T-helper 17 cell (primary cell): ENCODE measurements at regions not wholly inside any gene's neighbourhood (a gene's known extent, or its start where the extent isn't known, plus 50 kb on each side); places are given as distances from the start of the nearest gene placed in this dataset.

Experiments used
- ATAC-seq: fragments of 150-1000 bp; cut with Tn5 transposase; 2 replicates; pipeline ENCODE4 v1.10.0; 2021; ENCODE audit warnings: mild to moderate bottlenecking, moderate library complexity
- DNase-seq, 3 donors: peaks; one replicate each; pipeline versions ENCODE4 v3.0.0 to v3.0.0-alpha.2; 2020 to 2021
- H3K9me3 ChIP-seq: one replicate; pipeline ENCODE4 v1.7.0; 2013; ENCODE audit warnings: low read length, mild to moderate bottlenecking; ENCODE audit not compliant: control insufficient read depth, poor library complexity, severe bottlenecking
- H3K27ac Mint-ChIP-seq: one replicate; pipeline ENCODE4 v1.8.0; 2022; ENCODE audit warnings: mild to moderate bottlenecking, moderate library complexity, mixed read lengths
- H3K27me3 Mint-ChIP-seq: one replicate; pipeline ENCODE4 v1.8.0; 2022; ENCODE audit warnings: mixed read lengths
- H3K36me3 Mint-ChIP-seq: one replicate; pipeline ENCODE4 v1.8.0; 2022; ENCODE audit warnings: low read depth, mixed read lengths
- H3K4me1 Mint-ChIP-seq: one replicate; pipeline ENCODE4 v1.8.0; 2022; ENCODE audit warnings: mild to moderate bottlenecking, mixed read lengths
- H3K4me3 Mint-ChIP-seq: one replicate; pipeline ENCODE4 v1.8.0; 2022; ENCODE audit warnings: mild to moderate bottlenecking, moderate library complexity, mixed read lengths

- H3K9me3 ChIP-seq = no peaks in the 10 kb centered on the region
- Mint-ChIP-seq H3K36me3 (no peaks in the 10 kb centered on the region), H3K4me1 (no peaks in the 10 kb centered on the region), H3K4me3 (no peak overlapping the region), H3K27ac (no peak overlapping the region), H3K27me3 (no peaks in the 10 kb centered on the region)
- DNase-seq = no peak
- ATAC-seq = no peak
Observed at GRCh38 chr18:28657961-28658360, 481.0 kb upstream of the CDH2 start.

GRCh38 chr18:28652654-28653053 is 475.7 kb upstream of the CDH2 start:
- H3K27me3 Mint-ChIP-seq = no peaks in the 10 kb centered on the region
- H3K36me3 Mint-ChIP-seq = no peaks in the 10 kb centered on the region
- ATAC-seq (no peak), DNase-seq (no peak)
- no peaks in the 10 kb centered on the region for H3K9me3 ChIP-seq
- no peak overlapping the region for H3K4me3 Mint-ChIP-seq
- no peak overlapping the region for H3K27ac Mint-ChIP-seq
- no peaks in the 10 kb centered on the region for H3K4me1 Mint-ChIP-seq

- no peaks in the 10 kb centered on the region for H3K27me3 Mint-ChIP-seq
- ATAC-seq (no peak), DNase-seq (no peak)
- H3K27ac Mint-ChIP-seq = no peak overlapping the region
- no peak overlapping the region for H3K4me3 Mint-ChIP-seq
- no peaks in the 10 kb centered on the region for H3K9me3 ChIP-seq
- no peaks in the 10 kb centered on the region for H3K36me3 Mint-ChIP-seq
- no peaks in the 10 kb centered on the region for H3K4me1 Mint-ChIP-seq
Observed at GRCh38 chr18:28651298-28651697, 474.4 kb upstream of the CDH2 start.

GRCh38 chr18:28650860-28651259 is 473.9 kb upstream of the CDH2 start:
- Mint-ChIP-seq H3K36me3 (no peaks in the 10 kb centered on the region), H3K4me1 (no peaks in the 10 kb centered on the region), H3K27ac (no peak overlapping the region), H3K4me3 (no peak overlapping the region), H3K27me3 (no peaks in the 10 kb centered on the region)
- ATAC-seq (no peak), DNase-seq (no peak)
- no peaks in the 10 kb centered on the region for H3K9me3 ChIP-seq

- Mint-ChIP-seq H3K4me3 (no peak overlapping the region), H3K27ac (no peak overlapping the region), H3K36me3 (no peaks in the 10 kb centered on the region), H3K4me1 (no peaks in the 10 kb centered on the region), H3K27me3 (no peaks in the 10 kb centered on the region)
- no peak for ATAC-seq
- no peak for DNase-seq
- no peaks in the 10 kb centered on the region for H3K9me3 ChIP-seq
Observed at GRCh38 chr18:28647961-28648360, 471.0 kb upstream of the CDH2 start.

- ATAC-seq = no peak
- H3K36me3 Mint-ChIP-seq = no peaks in the 10 kb centered on the region
- no peak for DNase-seq
Observed at GRCh38 chr18:28637897-28638296, 461.0 kb upstream of the CDH2 start.

GRCh38 chr18:28635530-28635929 is 458.6 kb upstream of the CDH2 start:
- peaks cover 5% of the 10 kb centered on the region for H3K9me3 ChIP-seq
- H3K27me3 Mint-ChIP-seq = no peaks in the 10 kb centered on the region
- DNase-seq (no peak), ATAC-seq (no peak)
- no peak overlapping the region for H3K27ac Mint-ChIP-seq
- no peaks in the 10 kb centered on the region for H3K4me1 Mint-ChIP-seq
- H3K36me3 Mint-ChIP-seq = no peaks in the 10 kb centered on the region
- H3K4me3 Mint-ChIP-seq = no peak overlapping the region

More at GRCh38 chr18:28637897-28638296, 461.0 kb upstream of the CDH2 start:
- peaks cover 5% of the 10 kb centered on the region for H3K9me3 ChIP-seq
- Mint-ChIP-seq H3K4me3 (no peak overlapping the region), H3K4me1 (no peaks in the 10 kb centered on the region), H3K27ac (no peak overlapping the region), H3K27me3 (no peaks in the 10 kb centered on the region)

- Mint-ChIP-seq H3K36me3 (no peaks in the 10 kb centered on the region), H3K4me1 (no peaks in the 10 kb centered on the region), H3K27ac (no peak overlapping the region), H3K27me3 (no peaks in the 10 kb centered on the region), H3K4me3 (no peak overlapping the region)
- no peak for ATAC-seq
- no peak for DNase-seq
- H3K9me3 ChIP-seq = no peaks in the 10 kb centered on the region
Observed at GRCh38 chr18:28626756-28627155, 449.8 kb upstream of the CDH2 start.

GRCh38 chr18:28607991-28608390 is 431.1 kb upstream of the CDH2 start:
- ATAC-seq (no peak), DNase-seq (no peak)
- no peak overlapping the region for H3K27ac Mint-ChIP-seq
- no peaks in the 10 kb centered on the region for H3K4me1 Mint-ChIP-seq
- no peaks in the 10 kb centered on the region for H3K27me3 Mint-ChIP-seq
- no peak overlapping the region for H3K4me3 Mint-ChIP-seq
- H3K9me3 ChIP-seq = no peaks in the 10 kb centered on the region
- no peaks in the 10 kb centered on the region for H3K36me3 Mint-ChIP-seq

- DNase-seq (no peak), ATAC-seq (no peak)
- no peak overlapping the region for H3K27ac Mint-ChIP-seq
- H3K27me3 Mint-ChIP-seq = no peaks in the 10 kb centered on the region
- H3K9me3 ChIP-seq = no peaks in the 10 kb centered on the region
- H3K36me3 Mint-ChIP-seq = no peaks in the 10 kb centered on the region
- no peak overlapping the region for H3K4me3 Mint-ChIP-seq
- H3K4me1 Mint-ChIP-seq = no peaks in the 10 kb centered on the region
Observed at GRCh38 chr18:28606686-28607085, 429.8 kb upstream of the CDH2 start.

- ATAC-seq = no peak
- no peaks in the 10 kb centered on the region for H3K27me3 Mint-ChIP-seq
- no peak overlapping the region for H3K27ac Mint-ChIP-seq
- H3K36me3 Mint-ChIP-seq = no peaks in the 10 kb centered on the region
- no peak overlapping the region for H3K4me3 Mint-ChIP-seq
- no peak for DNase-seq
- H3K4me1 Mint-ChIP-seq = no peaks in the 10 kb centered on the region
- no peaks in the 10 kb centered on the region for H3K9me3 ChIP-seq
Observed at GRCh38 chr18:28602391-28602790, 425.5 kb upstream of the CDH2 start.

GRCh38 chr18:28594034-28594433 is 417.1 kb upstream of the CDH2 start:
- Mint-ChIP-seq H3K4me1 (no peaks in the 10 kb centered on the region), H3K4me3 (no peak overlapping the region), H3K27ac (no peak overlapping the region), H3K27me3 (no peaks in the 10 kb centered on the region), H3K36me3 (no peaks in the 10 kb centered on the region)
- no peak for ATAC-seq
- no peaks in the 10 kb centered on the region for H3K9me3 ChIP-seq
- no peak for DNase-seq

GRCh38 chr18:28588884-28589549 is 412.1 kb upstream of the CDH2 start:
- H3K27me3 Mint-ChIP-seq = no peaks in the 10 kb centered on the region
- no peaks in the 10 kb centered on the region for H3K4me1 Mint-ChIP-seq
- H3K9me3 ChIP-seq = no peaks in the 10 kb centered on the region
- no peaks in the 10 kb centered on the region for H3K36me3 Mint-ChIP-seq
- ATAC-seq (no peak), DNase-seq (no peak)
- no peak overlapping the region for H3K27ac Mint-ChIP-seq
- H3K4me3 Mint-ChIP-seq = no peak overlapping the region

GRCh38 chr18:28584731-28585130 is 407.8 kb upstream of the CDH2 start:
- H3K4me3 Mint-ChIP-seq = no peak overlapping the region
- peaks cover 6% of the 10 kb centered on the region for H3K9me3 ChIP-seq
- no peaks in the 10 kb centered on the region for H3K27me3 Mint-ChIP-seq
- no peaks in the 10 kb centered on the region for H3K4me1 Mint-ChIP-seq
- no peak overlapping the region for H3K27ac Mint-ChIP-seq
- DNase-seq (no peak), ATAC-seq (no peak)
- H3K36me3 Mint-ChIP-seq = no peaks in the 10 kb centered on the region
